Neural cell (in vitro differentiated cells): ENCODE measurements at regions not wholly inside any gene's neighbourhood (a gene's known extent, or its start where the extent isn't known, plus 50 kb on each side); places are given as distances from the start of the nearest gene placed in this dataset.

Experiments used
- CTCF ChIP-seq: fragments of 450-650 bp; IDR thresholded peaks from 2 replicates; pipeline ENCODE4 v1.5.1; 2014; ENCODE audit warnings: antibody characterized with exemption, mild to moderate bottlenecking, moderate library complexity; ENCODE audit not compliant: poor library complexity, severe bottlenecking
- EP300 ChIP-seq: fragments of 450-650 bp; conservative IDR thresholded peaks from 2 replicates; pipeline ENCODE4 v1.6.1; 2014; ENCODE audit warnings: antibody characterized with exemption, mild to moderate bottlenecking, moderate library complexity; ENCODE audit not compliant: poor library complexity, severe bottlenecking
- EZH2 ChIP-seq: fragments of 200-600, 300-800 bp; shearing (Covaris generic), sonication (generic); IDR thresholded peaks from 2 replicates; pipeline ENCODE4 v1.6.1; 2014; ENCODE audit warnings: antibody characterized with exemption, low read length, borderline replicate concordance, mild to moderate bottlenecking; ENCODE audit not compliant: insufficient read depth, poor library complexity, severe bottlenecking
- POLR2AphosphoS5 ChIP-seq: IDR thresholded peaks from 2 replicates; pipeline ENCODE4 v1.6.1; 2012
- RAD21 ChIP-seq: fragments of 450-650 bp; conservative IDR thresholded peaks from 2 replicates; pipeline ENCODE4 v1.6.1; 2014; ENCODE audit warnings: antibody characterized with exemption, mild to moderate bottlenecking, moderate library complexity
- TAF1 ChIP-seq: IDR thresholded peaks from 2 replicates; pipeline ENCODE4 v1.6.1; 2012; ENCODE audit warnings: low read depth

GRCh38 chr6:105458551-105458950 lies 55.7 kb upstream of the PREP start:
- TF ChIP-seq EP300 (no peak), CTCF (no peak), POLR2AphosphoS5 (no peak), EZH2 (no peak), RAD21 (no peak), TAF1 (no peak)
